K562 (cell line): ENCODE measurements at regions not wholly inside any gene's neighbourhood (a gene's known extent, or its start where the extent isn't known, plus 50 kb on each side); places are given as distances from the start of the nearest gene placed in this dataset.

ENCODE experiments used
- JUNB ChIP-seq: fragments of 450-650 bp; formaldehyde crosslinking; conservative IDR thresholded peaks from 2 replicates; pipeline ENCODE4 v1.4.0; 2020; ENCODE audit warnings: mild to moderate bottlenecking
- SIN3A ChIP-seq, 2 experiments: fragments of 150-350 bp in 1 of 2; IDR thresholded peaks; 2 replicates each; pipeline ENCODE4 v1.6.1; 2011 to 2016; ENCODE audit warnings: borderline replicate concordance in 2 of 2, low read depth in 2 of 2, low read length in 2 of 2, mild to moderate bottlenecking in 2 of 2, moderate library complexity in 2 of 2; ENCODE audit not compliant: control insufficient read depth in 1 of 2
- ZNF23 ChIP-seq: fragments of 250-450 bp; sonication (Bioruptor Pico); IDR thresholded peaks from 2 replicates; pipeline ENCODE4 v1.4.0; 2020; ENCODE audit warnings: mild to moderate bottlenecking

DNA sequence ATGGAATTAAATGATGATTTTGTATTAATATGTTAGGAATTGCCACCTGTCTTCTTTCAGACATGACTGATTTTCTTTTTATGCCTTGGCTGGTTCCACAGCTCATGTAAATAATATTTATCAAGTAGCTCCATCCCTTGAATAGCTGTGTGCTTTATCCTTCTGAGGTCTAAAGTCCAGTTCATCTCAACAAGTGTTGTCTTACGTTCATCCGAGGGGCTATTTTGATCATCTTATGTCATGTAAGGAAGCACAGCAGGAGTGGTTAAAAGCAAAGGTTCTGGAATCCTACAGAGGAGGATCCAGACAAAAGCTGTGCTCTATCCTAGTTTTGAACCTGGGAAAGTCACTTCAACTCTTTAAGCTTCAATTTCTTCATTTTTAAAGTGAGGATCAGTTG lies 123.7 kb upstream of the ATP2B1 start:
- TF ChIP-seq ZNF23 (CRISPR knock-in tag) (no peak), SIN3A (IDR thresholded peaks at IDR 0.05; ENCODE audit: borderline replicate concordance in 2 of 2, control insufficient read depth in 1 of 2, low read depth in 2 of 2, low read length in 2 of 2) (no peak), JUNB (CRISPR knock-in tag) (no peak)
